ENCODE measurements at regions not wholly inside any gene's neighbourhood (a gene's known extent, or its start where the extent isn't known, plus 50 kb on each side); places are given as distances from the start of the nearest gene placed in this dataset.
"Not testable (repeated sequence)": the region's sequence is repeated elsewhere in the genome, so short reads cannot be mapped to it uniquely, and the experiment has no call there.

- Histone ChIP-seq H3K9me3 (no peaks in the 10 kb centered on the region), H3K27me3 (no peaks in the 10 kb centered on the region), H3K4me3 (no peak overlapping the region), H3K27ac (replicated peaks in 1 of 4) (peak overlapping the region in 1 of 4 donors; percentile 11), H3K36me3 (no peaks in the 10 kb centered on the region), H3K4me1 (peaks cover 0 to 8% (median 8%) of the 10 kb centered on the region in 4 donors)
- WGBS = 90% methylated on average over 4 of the region's 4 CpGs
- intact Hi-C loops (cut with DNase I) = no loop called here
- no peak for DNase-seq (ENCODE audit: extremely low spot score)
- no peak for TF ChIP-seq POLR2A (IDR thresholded peaks at IDR 0.05; ENCODE audit: low read depth)
- no peak for TF ChIP-seq EP300 (IDR thresholded peaks at IDR 0.05)
- TF ChIP-seq POLR2AphosphoS5 (IDR thresholded peaks at IDR 0.05) = no peak
- TF ChIP-seq CTCF (IDR thresholded peaks at IDR 0.05) = no peak
These were observed 106.4 kb upstream of the UGP2 start for GRCh38 chr2:63735263-63735662.

DNA sequence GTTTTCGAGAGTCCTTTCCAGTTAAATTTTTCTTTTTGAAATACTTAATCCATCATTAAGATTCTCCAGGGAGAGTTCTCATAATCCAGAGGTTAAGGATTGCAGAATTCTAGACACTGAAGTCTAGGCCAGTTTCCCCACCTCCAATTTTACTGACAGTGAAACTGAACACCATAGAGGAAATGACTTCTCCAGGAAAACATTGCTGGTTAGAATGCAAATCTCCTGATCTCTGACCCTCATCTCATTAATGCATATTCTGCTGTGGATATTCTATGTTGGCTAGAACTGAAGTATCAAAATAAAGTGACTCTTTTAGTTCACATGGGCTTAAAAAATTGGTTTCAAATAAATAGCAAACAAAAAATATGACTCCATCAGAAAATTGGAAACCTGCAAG is 105.8 kb upstream of the UGP2 start:
- Histone ChIP-seq H3K27me3 (no peaks in the 10 kb centered on the region), H3K27ac (replicated peaks in 1 of 4) (peak overlapping the region in 1 of 4 donors; percentile 11), H3K36me3 (no peaks in the 10 kb centered on the region), H3K9me3 (no peaks in the 10 kb centered on the region), H3K4me1 (peaks cover 0 to 8% (median 8%) of the 10 kb centered on the region in 4 donors), H3K4me3 (no peak overlapping the region)
- WGBS = 73% methylated on average over 1 of the region's 1 CpG
- intact Hi-C loops (cut with DNase I) = no loop called here
- DNase-seq (ENCODE audit: extremely low spot score) = no peak
- TF ChIP-seq POLR2A (IDR thresholded peaks at IDR 0.05; ENCODE audit: low read depth) = no peak
- TF ChIP-seq CTCF (IDR thresholded peaks at IDR 0.05) = no peak
- TF ChIP-seq EP300 (IDR thresholded peaks at IDR 0.05) = no peak
- TF ChIP-seq POLR2AphosphoS5 (IDR thresholded peaks at IDR 0.05) = no peak

- no peak overlapping the region for H3K4me3 ChIP-seq
- no peak for DNase-seq (ENCODE audit: extremely low spot score)
- H3K36me3 ChIP-seq = no peaks in the 10 kb centered on the region
- no peaks in the 10 kb centered on the region for H3K27me3 ChIP-seq
- intact Hi-C loops (cut with DNase I) = no loop called here
- H3K4me1 ChIP-seq = peaks cover 0 to 8% (median 8%) of the 10 kb centered on the region in 4 donors
- no peak overlapping the region for H3K27ac ChIP-seq (replicated peaks in 1 of 4)
- no peak for TF ChIP-seq EP300 (IDR thresholded peaks at IDR 0.05)
- TF ChIP-seq CTCF (IDR thresholded peaks at IDR 0.05) = no peak
- no peak for TF ChIP-seq POLR2AphosphoS5 (IDR thresholded peaks at IDR 0.05)
- TF ChIP-seq POLR2A (IDR thresholded peaks at IDR 0.05; ENCODE audit: low read depth) = no peak
- H3K9me3 ChIP-seq = no peaks in the 10 kb centered on the region
These were observed 105.3 kb upstream of the UGP2 start for GRCh38 chr2:63736354-63736753.

DNA sequence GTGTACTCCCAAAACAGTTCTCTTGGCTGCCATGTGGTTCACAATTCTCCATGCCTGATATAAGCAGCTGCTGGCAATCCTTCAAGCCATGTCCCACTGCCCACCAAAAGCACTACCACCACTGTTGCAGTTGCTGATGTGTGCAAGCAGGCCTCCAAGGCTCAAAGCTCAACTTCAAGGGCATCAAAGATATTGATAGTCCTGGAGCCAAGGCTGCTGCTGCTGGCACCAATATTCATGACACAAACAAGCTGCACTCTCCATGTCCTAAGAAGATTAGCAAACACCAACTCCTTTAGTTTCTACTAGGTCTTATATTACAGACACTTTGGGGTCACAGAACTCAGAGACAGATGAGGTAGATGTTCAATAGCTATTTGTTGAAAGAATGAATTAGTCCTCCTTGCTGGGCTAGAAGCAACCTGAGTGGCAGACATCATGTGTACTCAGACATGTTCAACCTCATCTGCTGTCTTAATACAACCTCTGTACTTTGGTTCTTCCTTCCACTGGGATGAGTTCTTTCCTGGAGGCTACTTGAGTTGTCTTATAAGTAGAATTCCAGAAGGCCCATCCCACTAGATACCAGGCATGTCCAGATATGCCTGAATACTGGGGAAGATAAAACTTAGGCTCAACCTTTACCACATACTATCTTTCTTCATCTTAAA is 104.5 kb upstream of the UGP2 start:
- no peaks in the 10 kb centered on the region for H3K36me3 ChIP-seq
- TF ChIP-seq POLR2A (IDR thresholded peaks at IDR 0.05; ENCODE audit: low read depth) (no peak), CTCF (IDR thresholded peaks at IDR 0.05) (no peak), EP300 (IDR thresholded peaks at IDR 0.05) (no peak), POLR2AphosphoS5 (IDR thresholded peaks at IDR 0.05) (no peak)
- H3K27me3 ChIP-seq = no peaks in the 10 kb centered on the region
- no peak overlapping the region for H3K4me3 ChIP-seq
- H3K4me1 ChIP-seq = peaks cover 0 to 8% (median 8%) of the 10 kb centered on the region in 4 donors
- peak overlapping the region in 1 of 4 donors; percentile 13 for H3K27ac ChIP-seq (replicated peaks in 1 of 4)
- intact Hi-C loops (cut with DNase I) = no loop called here
- H3K9me3 ChIP-seq = no peaks in the 10 kb centered on the region
- no peak for DNase-seq (ENCODE audit: extremely low spot score)

DNA sequence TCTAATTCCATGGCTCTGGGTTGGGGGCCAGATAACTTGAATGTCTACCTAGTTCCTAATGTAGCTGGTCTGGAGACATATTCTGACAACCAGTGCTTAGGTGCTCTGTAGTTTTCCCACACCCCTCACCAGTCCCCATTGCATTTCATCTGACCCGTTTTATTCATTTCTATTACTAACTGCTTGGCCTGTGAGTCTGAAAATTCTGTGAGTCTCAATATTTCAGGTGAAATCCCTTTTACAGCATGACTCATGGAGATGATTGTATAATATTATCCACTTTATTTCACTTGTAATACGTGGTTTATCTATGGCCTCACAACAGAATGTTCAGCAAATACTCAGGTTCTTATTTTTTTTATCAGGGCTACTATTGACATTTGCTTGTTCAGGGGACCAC is 103.7 kb upstream of the UGP2 start:
- H3K27me3 ChIP-seq = no peaks in the 10 kb centered on the region
- intact Hi-C loops (cut with DNase I) = no loop called here
- DNase-seq (ENCODE audit: extremely low spot score) = no peak
- no peaks in the 10 kb centered on the region for H3K36me3 ChIP-seq
- H3K4me1 ChIP-seq = peaks cover 0 to 8% (median 8%) of the 10 kb centered on the region in 4 donors
- TF ChIP-seq POLR2A (IDR thresholded peaks at IDR 0.05; ENCODE audit: low read depth) = no peak
- no peak for TF ChIP-seq POLR2AphosphoS5 (IDR thresholded peaks at IDR 0.05)
- no peak for TF ChIP-seq EP300 (IDR thresholded peaks at IDR 0.05)
- no peak for TF ChIP-seq CTCF (IDR thresholded peaks at IDR 0.05)
- 73% methylated on average over 2 of the region's 2 CpGs for WGBS
- H3K4me3 ChIP-seq = no peak overlapping the region
- no peak overlapping the region for H3K27ac ChIP-seq (replicated peaks in 1 of 4)
- no peaks in the 10 kb centered on the region for H3K9me3 ChIP-seq

DNA sequence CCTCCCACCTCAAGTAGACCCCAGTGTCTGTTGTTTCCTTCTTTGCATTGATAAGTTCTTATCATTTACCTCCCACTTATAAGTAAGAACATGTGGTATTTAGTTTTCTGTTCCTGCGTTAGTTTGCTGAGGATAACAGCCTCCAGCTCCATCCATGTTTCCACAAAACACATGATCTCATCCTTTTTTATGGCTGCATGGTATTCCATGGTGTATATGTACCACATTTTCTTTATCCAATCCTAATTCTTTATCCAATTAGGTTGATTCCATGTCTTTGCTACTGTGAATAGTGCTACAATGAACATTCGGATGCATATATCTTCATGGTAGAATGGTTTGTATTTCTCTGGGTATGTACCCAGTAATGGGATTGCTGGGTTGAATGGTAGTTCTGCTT is 102.5 kb upstream of the UGP2 start:
- DNase-seq (ENCODE audit: extremely low spot score); intact Hi-C loops (cut with DNase I); H3K27ac ChIP-seq (replicated peaks in 1 of 4); H3K4me1 ChIP-seq; H3K36me3 ChIP-seq; H3K4me3 ChIP-seq; H3K27me3 ChIP-seq; H3K9me3 ChIP-seq: not testable (repeated sequence)
- 100% methylated on average over 2 of the region's 2 CpGs for WGBS
